Kidney (tissue), 13 donors: ENCODE measurements at regions not wholly inside any gene's neighbourhood (a gene's known extent, or its start where the extent isn't known, plus 50 kb on each side); places are given as distances from the start of the nearest gene placed in this dataset.

Experiments used
- DNase-seq, 5 donors: peaks; one replicate each; pipeline ENCODE4 v3.0.0-alpha.2; 2013 to 2020
- FAIRE-seq: peaks from 2 replicates; lab custom pipeline; 2012; peaks lifted over from hg19 to GRCh38; lab: Jason Lieb, UNC
- H3K27ac ChIP-seq, 2 donors: one replicate each; pipeline ENCODE4 v1.7.0; 2013; ENCODE audit warnings: low read depth in 2 of 2, low read length in 2 of 2, inconsistent platforms in 1 of 2
- H3K27me3 ChIP-seq: one replicate; pipeline ENCODE4 v1.7.1; 2013; ENCODE audit warnings: low read length, inconsistent platforms; ENCODE audit not compliant: control insufficient read depth, insufficient read depth
- H3K36me3 ChIP-seq, 3 donors: one replicate each; pipeline versions ENCODE4 v1.7.0 to v1.7.1; 2013; ENCODE audit warnings: low read length in 3 of 3, control low read depth in 1 of 3, inconsistent platforms in 1 of 3; ENCODE audit not compliant: insufficient read depth in 3 of 3, control insufficient read depth in 2 of 3
- H3K4me1 ChIP-seq, 3 donors: one replicate each; pipeline versions ENCODE4 v1.7.0 to v1.7.1; 2013; ENCODE audit warnings: low read length in 3 of 3, inconsistent platforms in 1 of 3, low read depth in 1 of 3; ENCODE audit not compliant: control insufficient read depth in 2 of 3, insufficient read depth in 2 of 3
- H3K4me3 ChIP-seq, 3 donors: one replicate each; pipeline versions ENCODE4 v1.7.0 to v1.8.1; 2013; ENCODE audit warnings: low read length in 3 of 3, control low read depth in 1 of 3, inconsistent platforms in 1 of 3
- H3K9ac ChIP-seq, 3 donors: one replicate each; pipeline versions ENCODE4 v1.7.0 to v1.7.1; 2013; ENCODE audit warnings: low read length in 3 of 3, control low read depth in 1 of 3, inconsistent platforms in 1 of 3
- H3K9me3 ChIP-seq, 3 donors: one replicate each; pipeline versions ENCODE4 v1.7.0 to v1.7.1; 2013; ENCODE audit warnings: low read length in 3 of 3, control low read depth in 1 of 3, inconsistent platforms in 1 of 3; ENCODE audit not compliant: control insufficient read depth in 2 of 3, insufficient read depth in 1 of 3
- CTCF ChIP-seq: IDR thresholded peaks from 3 replicates; pipeline ENCODE4 v1.5.1; 2012; ENCODE audit warnings: mild to moderate bottlenecking, moderate library complexity, borderline replicate concordance; ENCODE audit not compliant: insufficient read depth; ENCODE audit errors: extremely low read depth
- intact Hi-C: fragments of 100-400 bp; cut with DNase I; formaldehyde crosslinking; loops from one replicate; pipeline ENCODE4 v1.11.1; 2022
- donor health status: control.
- donor health status: control.
- donor health status: control.
- donor health status: control.
- donor health status: control.
- donor health status: DM: yes; HTN: yes; CAD: no.
- donor health status: Normal renal cell carcinoma (clear cell type).

- H3K36me3 ChIP-seq, result no peaks in the 10 kb centered on the region
- no peaks in the 10 kb centered on the region for H3K9me3 ChIP-seq
- FAIRE-seq (no peak), DNase-seq (peak in 1 of 5 donors; percentile 27)
- no peaks in the 10 kb centered on the region for H3K27me3 ChIP-seq
- peaks cover 0 to 2% (median 0%) of the 10 kb centered on the region in 3 donors for H3K4me1 ChIP-seq
- no peak overlapping the region for H3K4me3 ChIP-seq
- intact Hi-C loops, result no loop called here
- H3K9ac ChIP-seq, result no peak overlapping the region
- no peak overlapping the region for H3K27ac ChIP-seq
- TF ChIP-seq CTCF, result no peak
Measured at GRCh38 chr11:70878366-70878765, 374.0 kb downstream of the SHANK2 start.

GRCh38 chr11:70879601-70880285 lies 372.6 kb downstream of the SHANK2 start:
- FAIRE-seq (no peak), DNase-seq (peak in 1 of 5 donors; percentile 32)
- Histone ChIP-seq H3K9me3 (no peaks in the 10 kb centered on the region), H3K4me3 (no peak overlapping the region), H3K36me3 (no peaks in the 10 kb centered on the region), H3K27ac (no peak overlapping the region), H3K27me3 (no peaks in the 10 kb centered on the region), H3K9ac (no peak overlapping the region), H3K4me1 (peaks cover 0 to 2% (median 0%) of the 10 kb centered on the region in 3 donors)
- no peak for TF ChIP-seq CTCF
- intact Hi-C loops, result no loop called here

- intact Hi-C loops, result no loop called here
- H3K27ac ChIP-seq, result no peak overlapping the region
- peaks cover 0 to 2% (median 0%) of the 10 kb centered on the region in 3 donors for H3K4me1 ChIP-seq
- no peaks in the 10 kb centered on the region for H3K9me3 ChIP-seq
- H3K27me3 ChIP-seq, result no peaks in the 10 kb centered on the region
- no peak overlapping the region for H3K4me3 ChIP-seq
- no peaks in the 10 kb centered on the region for H3K36me3 ChIP-seq
- no peak overlapping the region for H3K9ac ChIP-seq
- FAIRE-seq (no peak), DNase-seq (peak in 1 of 5 donors; percentile 55)
- TF ChIP-seq CTCF, result no peak
Measured at GRCh38 chr11:70880416-70880815, 372.0 kb downstream of the SHANK2 start.
